NOMO-1 treated with dmso at 0.1 percent for 144 hours (cell line): ENCODE measurements at regions not wholly inside any gene's neighbourhood (a gene's known extent, or its start where the extent isn't known, plus 50 kb on each side); places are given as distances from the start of the nearest gene placed in this dataset.
"Not testable (repeated sequence)": the region's sequence is repeated elsewhere in the genome, so short reads cannot be mapped to it uniquely, and the experiment has no call there.

Experiments
- DNase-seq: peaks from one replicate; lab custom pipeline; 2025; ENCODE audit not compliant: unreplicated experiment; lab: John Stamatoyannopoulos, UW

DNA sequence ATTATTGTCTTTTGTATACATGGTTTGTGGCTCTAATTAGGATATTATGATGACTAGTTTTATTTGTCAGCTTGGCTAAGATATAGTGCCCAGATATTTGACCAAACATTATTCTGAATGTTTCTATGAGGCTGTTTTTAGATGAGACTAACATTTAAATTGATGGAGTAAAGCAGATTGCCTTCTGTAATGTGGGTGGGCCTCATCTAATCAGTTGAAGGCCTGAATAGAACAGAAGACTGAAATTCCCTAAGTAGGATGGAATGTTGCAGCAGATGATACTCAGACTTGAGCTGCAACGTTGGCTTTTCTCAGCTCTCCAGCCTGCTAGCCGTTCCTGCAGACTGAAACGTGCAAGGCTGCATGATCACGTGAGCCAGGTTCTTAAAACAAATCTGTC, 546.5 kb downstream of the EDEM1 start:
- no peak for DNase-seq

DNA sequence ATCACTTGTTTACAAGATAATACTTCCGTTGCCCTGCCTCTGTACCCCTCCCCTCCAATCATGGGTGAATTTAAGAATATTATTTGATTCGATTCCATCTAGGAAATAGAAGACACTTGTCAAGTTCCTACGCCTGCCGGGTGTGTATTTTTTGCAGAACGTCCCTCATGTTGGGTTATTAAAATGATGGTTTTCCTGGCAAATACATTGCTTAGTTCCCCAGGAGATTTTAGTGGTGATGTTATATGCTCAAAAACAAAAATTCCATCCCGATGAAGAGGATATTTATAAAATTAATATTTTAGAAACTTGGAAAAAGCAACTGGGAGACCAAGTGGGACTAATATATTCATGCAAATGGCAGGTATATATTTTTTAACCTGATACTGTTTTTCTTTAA, 548.4 kb downstream of the EDEM1 start:
- no peak for DNase-seq

DNA sequence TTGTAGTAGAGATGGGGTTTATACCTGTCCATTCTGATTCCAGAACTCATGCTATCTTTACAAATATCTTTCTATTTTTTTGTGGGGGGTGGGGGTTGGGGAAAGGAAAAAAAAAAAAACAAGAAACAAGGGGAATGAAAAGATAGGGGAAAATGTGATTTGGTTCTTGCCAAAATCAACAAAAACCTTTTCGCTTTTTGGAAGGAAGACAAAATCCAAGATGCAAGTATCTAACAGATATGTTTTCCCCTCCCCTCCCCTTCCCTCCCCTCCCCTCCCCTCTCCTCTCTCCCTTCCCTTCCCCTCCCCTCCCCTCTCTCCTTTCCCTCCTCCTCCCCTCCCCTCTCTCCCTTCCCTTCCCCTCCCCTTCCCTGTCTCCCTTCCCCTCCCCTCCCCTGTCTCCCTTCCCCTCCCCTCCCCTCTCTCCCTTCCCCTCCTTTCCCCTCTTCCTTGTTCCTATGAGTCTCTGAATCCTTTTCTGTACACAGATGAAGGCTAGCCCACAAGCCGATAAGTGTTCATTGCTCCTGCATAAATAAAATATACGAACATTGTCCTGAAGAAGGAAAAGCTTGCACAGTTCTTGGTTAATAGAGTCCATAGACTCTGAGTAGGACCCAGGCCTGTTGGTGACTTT, 551.9 kb downstream of the EDEM1 start:
- DNase-seq: no peak

DNA sequence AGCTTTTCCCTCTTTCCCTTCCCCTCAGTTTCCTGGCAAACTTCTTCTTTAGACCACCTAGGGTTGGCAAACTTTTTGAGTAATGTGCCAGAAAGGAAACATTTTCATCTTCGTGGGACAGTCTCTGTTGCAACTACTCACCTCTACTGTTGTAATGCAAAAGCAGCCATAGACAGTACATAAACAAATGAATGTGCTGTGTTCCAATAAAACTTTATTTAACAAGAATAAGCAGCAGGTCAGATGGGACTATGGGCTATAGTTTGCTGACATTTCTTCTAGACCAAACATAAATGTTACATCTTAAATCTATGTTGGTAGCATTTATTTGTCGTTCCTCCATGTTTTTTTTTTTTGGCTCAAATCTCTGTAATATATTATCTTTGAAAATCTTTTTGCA, 552.4 kb downstream of the EDEM1 start:
- no peak for DNase-seq

DNA sequence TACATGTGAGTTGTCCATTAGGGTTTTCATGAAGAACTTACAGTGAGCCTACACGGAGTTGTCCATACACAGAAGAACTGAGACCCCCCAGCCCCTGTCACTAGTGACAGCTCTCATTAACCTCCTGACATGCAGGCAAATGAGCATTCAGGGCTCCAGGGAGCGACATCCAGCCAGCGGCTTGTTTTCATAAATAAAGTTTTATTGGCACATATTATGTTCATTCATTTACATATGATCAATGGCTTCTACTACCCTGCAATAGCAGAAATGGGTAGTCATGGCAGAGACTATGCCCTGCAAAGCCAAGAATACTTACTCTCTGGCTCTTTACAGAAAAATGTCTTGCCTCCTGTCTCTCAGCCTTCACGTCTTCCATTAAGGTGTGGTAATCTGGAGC, 553.5 kb downstream of the EDEM1 start:
- no peak for DNase-seq

DNA sequence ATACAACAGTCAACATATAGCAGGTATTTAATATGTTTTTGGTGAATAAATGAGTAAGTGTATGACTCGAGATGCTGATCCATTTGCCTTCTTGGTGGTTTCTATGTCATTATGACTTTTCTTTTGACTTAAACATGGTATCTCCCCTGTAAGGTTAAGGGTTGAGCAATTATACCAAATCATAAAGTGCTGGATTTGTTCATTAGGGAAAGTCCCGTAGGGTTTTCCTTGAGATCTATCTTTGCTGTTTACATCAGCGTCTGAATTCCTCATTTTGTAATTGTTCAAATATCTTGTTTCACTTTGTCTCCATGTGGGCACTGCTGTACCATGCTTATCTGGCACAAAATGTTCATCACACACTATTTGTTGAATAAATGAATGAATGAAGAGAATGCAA, 562.6 kb downstream of the EDEM1 start:
- no peak for DNase-seq

DNA sequence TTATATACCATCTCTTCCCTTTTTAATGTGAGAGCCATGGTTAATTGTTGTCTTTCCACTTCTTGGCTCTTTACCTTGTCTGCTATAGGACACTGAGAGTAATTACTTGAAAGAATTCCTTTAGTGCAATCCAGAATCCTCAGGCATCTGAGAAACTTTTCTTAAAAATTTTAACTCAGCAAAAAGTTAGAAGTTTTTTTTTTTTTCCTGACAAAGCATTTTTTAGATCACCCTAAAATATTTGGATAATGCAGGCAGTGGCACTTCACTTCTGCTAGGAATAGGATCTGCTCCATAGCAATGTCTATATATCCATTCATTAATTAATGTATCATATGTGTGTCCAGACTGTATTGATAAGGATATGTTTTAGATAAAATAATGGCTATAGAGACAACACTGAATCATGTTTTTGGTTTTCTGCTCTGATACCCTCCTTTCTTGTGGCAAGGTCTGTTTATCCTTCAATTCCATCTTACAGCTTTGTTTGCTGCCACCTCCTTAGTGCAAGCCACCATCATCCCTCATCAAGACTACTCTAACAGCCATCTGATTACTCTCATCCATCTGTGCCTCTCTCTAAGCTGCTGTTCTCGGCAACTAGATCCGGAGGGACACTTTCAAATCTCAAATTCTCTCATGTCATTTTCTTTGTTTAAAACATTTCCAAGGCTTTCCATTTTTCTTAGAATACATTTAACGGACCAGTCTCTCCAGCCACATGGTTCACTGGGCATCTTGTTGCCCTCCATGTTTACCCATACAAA, 563.5 kb downstream of the EDEM1 start:
- DNase-seq: no peak

DNA sequence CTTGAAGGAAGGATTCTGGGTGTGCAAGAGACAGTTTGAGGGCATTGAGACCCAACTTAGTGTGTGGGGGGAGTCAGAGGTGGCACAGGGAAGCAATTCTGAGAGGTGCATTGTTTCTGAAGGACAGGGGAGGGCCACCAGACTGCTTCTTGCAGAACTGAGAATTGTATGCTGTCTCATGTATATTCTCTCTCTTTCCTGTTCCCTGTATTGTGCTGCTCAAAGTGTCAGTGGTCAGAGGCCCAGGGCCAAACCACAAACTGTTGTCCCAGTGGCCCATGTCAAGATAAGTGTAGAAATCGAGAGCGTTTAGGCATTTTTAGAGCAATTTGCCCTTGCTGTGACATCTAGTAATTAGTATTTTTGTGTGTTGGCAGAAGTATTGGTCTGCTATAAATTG, 567.1 kb downstream of the EDEM1 start:
- DNase-seq: peak; percentile 85

DNA sequence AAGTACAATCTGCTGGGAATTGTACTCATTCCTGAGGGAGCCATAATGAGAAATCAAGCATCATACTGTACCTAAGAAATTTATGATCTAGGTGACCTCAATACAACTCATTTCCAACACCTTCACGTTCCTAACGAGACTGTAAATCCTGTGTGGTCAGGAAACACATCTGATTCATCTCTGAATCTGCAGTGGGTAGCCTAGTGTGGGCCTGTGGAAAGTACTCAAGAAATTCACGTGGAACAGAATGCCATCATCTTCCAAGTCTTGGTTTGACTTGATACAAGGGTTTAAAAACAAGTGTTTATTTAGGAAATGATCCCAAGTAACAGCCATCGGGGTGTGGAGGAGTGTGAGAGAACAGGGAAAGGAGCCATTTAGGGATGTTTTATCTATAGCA, 568.9 kb downstream of the EDEM1 start:
- no peak for DNase-seq

DNA sequence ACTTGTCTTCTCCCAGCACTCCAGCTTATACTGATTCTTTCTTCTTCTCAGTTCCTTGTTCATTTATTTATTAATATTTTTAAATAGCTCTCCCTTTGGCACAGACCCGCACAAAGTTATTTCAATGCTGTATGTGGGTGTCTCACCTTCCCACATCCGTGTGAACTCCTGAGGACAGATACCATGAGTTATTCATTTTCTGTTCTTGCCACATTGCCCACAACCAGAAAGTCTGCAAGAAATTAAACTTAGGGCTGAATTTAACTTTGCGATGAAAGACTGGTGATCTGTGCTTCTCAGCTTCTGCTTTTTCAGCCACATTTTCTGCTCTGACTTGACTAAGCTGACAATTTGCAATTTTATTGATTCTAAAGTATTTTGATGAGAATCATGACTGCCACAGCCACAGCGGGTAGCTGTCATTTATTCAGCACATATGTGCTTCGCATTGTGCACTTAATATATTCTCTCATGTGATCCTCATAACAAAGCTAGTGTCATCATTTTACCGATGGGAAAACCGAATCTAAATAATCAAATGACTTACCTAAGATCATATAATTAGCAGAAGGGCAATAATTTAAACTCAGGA, 569.8 kb downstream of the EDEM1 start:
- DNase-seq: peak; percentile 79

DNA sequence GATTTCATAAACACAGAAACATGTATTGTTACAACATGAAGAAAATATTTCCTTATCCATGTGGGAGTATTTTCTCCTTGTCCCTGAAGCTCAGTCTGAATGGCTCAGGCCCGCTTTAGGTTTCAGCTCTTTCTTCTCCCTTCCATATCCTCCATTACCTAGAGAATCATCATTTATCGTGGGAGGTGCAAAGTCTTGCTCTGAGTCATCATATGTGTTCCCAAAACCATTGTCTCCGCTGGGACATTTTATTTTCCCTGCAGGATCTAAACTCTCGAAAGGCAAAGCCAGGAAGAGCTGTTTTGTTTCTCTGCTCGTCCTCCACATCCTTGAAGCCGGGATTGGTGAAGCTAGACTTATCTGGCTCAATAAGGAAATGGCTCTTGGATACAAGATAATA, 571.2 kb downstream of the EDEM1 start:
- DNase-seq: no peak

DNA sequence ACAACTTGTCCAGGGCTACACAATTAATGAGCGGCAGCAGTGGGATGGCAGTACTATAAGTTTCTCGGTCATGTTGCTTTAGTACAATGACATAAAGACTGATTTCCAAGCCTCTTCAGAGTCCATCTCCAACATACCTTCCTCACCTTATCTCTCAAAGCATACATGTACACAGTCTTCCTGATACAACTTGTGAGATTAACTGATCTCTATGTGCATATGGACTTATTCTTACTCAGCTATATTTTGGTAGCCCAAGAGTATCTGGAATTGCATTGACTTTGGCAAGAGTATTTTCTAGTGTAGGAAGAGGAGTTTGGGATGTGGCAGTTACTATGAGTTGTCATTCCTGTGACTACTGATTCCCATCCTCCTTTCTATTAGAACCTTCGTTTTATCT, 575.0 kb downstream of the EDEM1 start:
- DNase-seq: no peak

DNA sequence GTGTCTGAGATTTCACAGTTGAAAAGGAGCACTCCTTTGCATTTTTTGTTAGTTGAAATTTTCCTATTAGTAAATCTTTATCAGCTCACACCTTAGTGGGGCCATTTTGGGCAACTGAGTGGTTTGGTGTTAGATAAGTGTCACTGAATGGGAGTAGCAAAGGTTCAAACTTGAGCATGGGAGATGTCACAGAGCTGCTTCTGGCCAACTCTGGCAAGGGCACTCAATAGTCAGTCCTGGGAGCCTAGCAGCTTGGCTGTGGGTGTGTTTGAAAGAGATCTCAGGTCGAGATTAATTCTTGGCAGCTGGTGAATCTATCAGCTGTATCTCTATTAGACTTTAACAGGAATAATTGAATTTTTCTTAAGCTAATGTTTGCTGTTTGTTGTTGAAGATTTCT, 579.3 kb downstream of the EDEM1 start:
- no peak for DNase-seq

DNA sequence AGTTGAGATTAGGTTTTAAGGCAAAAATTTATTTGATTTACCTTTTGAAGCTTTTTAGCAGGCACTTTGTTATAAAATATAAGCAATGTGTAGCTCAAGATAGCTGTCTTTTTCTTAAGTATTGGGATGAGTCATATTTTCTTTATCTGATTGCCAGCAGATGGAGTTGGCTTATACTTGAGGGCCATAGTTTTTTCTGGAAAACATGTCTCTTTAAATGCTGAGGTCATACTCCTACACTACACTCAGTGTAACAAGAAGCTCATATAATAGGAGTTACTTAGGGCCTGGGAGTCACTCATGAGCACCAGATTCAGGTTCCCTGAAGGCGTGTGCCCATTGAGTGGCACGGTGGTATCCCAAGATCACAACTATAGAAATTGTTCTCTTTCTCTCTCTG, 579.8 kb downstream of the EDEM1 start:
- no peak for DNase-seq

DNA sequence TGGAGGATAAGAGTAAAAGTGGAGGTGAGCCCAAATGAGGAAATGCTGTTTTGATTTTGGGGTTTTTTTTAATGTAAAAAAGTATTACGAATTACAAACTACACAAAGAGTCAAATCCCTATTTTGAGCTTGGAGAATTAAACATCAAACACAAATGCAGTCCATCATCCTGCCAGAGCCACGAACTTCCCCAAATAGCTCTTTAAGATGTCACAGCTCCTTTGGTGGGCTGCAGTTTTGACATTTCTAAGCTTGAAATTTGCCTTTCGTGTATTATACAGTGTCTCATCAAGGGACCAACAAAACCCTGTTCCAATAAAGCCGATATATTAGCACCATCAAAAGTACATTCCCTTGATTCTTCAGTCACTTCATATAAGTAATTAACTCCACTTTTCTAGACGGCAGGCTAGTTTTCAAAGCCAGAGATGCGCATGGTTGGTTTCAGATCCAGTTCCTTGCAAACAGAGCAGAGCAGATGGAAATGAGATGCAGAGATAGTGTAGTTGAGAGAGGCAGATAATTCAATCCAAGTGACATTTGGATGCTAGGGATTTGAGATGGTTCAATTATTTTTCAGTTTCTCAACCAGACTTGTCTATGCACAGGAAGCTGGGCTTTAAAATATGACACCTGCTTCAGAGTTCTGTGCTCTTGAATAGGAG, 580.9 kb downstream of the EDEM1 start:
- DNase-seq: no peak

DNA sequence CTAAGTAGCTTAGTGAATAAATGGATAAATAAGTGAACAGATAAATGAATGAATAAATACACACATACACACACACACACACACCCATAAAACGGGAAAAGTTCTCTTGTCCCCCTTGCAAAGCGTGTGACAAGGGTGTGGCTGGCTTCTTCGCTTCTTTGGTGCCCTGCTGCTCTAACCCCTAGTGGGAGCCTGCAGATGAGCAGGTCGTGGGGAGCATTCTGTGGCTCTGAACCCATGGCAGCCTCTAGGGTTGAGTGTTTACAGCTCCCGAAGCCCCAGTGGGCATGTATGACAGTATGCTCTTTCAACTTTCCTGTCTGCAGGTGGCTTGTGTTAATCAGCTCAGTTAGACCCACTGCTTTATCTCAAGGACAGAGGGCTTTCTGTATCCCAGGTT, 582.3 kb downstream of the EDEM1 start:
- DNase-seq: no peak

DNA sequence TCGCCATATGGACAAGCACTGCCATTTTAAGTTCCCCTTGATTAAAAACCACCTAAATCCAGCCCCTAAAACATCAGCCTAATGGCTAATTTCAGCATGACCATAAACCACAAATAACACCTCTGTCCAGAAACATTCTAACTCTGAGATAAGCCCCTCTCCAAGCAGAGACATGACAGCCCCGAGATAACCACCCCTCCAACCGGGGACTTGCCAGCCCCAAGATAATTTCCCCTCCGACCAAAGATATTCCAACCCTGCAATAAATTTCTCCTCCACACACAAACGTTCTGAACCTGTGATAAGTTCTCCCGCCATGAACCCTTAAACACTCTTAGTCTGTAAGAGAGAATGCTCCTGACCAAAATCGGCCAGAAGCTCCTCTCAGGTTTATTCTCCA, 586.8 kb downstream of the EDEM1 start:
- DNase-seq: no peak

DNA sequence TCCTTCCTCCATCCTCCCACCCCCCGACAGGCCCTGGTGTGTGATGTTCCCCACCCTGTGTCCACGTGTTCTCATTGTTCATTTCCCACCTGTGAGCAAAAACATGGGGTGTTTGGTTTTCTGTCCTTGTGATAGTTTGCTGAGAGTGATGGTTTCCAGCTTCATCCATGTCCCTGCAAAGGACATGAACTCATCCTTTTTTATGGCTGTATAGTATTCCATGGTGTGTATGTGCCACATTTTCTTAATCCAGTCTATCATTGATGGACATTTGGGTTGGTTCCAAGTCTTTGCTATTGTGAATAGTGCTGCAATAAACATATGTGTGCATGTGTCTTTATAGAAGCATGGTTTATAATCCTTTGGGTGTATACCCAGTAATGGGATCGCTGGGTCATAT, 587.6 kb downstream of the EDEM1 start:
- DNase-seq: not testable (repeated sequence)

DNA sequence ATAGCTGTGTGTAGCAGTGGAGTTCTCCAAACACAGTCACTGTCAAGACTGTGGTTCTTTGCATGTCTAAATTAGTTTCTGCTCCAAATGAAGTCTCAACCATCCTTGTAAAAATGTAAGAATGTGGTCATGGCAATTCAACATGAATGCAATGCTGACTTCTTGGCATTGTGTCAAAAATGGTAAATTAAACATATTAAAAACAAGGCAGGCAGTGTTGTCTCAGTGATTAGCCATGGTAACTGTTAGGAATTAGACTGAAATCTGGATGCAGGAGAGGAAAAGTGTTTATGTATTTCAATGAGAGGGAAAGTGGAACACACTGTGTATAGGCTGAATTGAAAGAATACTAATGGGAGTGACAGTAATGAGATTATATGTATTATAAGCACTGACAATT, 597.2 kb downstream of the EDEM1 start:
- no peak for DNase-seq

DNA sequence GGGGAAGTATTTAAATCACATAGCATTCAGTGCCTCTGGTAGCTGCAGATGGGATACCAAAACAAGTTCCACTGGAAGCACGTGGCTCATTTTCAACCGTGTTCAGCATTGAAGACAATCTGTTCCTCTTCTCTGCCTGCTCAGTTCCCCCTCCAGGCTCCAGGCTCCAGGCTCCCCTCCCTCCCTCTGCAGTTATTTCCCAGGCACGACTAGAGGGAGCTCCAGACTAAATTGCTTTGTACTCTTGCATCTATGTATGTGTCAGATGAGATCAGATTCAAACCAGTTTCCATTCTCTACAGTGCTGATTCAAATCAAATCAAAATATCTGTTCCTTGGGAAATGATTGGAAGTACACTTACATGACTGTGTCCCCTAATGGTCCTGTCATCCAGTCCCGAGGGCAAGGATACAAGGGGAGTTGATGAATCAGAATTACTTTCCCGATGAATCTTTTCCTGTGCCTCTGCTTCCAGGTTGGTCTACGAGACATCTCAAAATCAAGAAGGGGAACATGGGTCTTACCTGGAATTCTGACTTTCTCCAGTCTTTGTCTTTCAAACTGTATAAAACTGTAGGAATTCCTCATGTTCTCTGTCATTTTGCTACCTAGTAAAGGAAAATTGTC, 600.5 kb downstream of the EDEM1 start:
- peak; percentile 28 for DNase-seq

DNA sequence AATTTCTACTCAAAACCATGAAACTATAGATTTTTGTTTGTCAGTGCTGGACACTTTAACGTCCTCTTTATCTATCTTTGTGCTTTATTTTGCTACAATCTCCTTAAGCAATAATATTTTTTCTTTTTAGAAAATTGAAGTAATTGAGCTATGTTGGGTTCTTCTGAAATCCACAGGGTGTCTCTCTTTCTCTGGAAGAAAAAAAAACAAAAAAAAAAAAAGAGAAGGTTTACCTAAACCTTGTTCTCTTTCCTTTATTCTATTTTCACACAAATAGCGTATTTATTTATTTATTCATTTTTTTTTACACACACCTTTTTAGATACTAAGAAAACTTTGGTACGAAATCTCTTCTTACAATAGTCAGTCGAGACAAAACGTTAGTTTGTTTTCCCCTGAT, 601.0 kb downstream of the EDEM1 start:
- no peak for DNase-seq

DNA sequence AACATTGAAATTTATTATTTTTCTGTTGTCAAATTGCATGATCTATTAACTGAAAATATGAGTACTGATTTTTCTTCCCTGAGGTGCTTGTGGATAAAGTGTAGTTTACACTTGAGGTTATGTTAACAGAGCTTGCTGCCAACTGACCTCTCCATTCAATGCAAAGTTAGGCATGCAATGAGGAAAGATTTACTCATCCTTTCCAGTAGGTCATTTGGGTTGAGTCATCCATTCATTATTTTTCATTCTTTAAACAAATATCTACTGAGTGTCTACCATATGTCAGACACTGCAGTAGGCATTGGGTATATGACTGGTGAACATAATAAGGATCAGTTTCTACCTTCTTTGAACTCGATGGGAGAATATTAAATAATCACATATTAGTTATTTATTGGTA, 604.1 kb downstream of the EDEM1 start:
- DNase-seq: no peak
